Stimulated activated CD8-positive, alpha-beta memory T cell treated with anti-CD3 and anti-CD28 coated beads, Interleukin-12 subunit alpha, Interleukin-12 subunit beta, amount 100 ng/mL, for 1 hour (primary cell): ENCODE measurements at regions not wholly inside any gene's neighbourhood (a gene's known extent, or its start where the extent isn't known, plus 50 kb on each side); places are given as distances from the start of the nearest gene placed in this dataset.

Experiments used
- DNase-seq: peaks from one replicate; pipeline ENCODE4 v3.0.0-alpha.2; 2020; ENCODE audit warnings: low read depth

DNA sequence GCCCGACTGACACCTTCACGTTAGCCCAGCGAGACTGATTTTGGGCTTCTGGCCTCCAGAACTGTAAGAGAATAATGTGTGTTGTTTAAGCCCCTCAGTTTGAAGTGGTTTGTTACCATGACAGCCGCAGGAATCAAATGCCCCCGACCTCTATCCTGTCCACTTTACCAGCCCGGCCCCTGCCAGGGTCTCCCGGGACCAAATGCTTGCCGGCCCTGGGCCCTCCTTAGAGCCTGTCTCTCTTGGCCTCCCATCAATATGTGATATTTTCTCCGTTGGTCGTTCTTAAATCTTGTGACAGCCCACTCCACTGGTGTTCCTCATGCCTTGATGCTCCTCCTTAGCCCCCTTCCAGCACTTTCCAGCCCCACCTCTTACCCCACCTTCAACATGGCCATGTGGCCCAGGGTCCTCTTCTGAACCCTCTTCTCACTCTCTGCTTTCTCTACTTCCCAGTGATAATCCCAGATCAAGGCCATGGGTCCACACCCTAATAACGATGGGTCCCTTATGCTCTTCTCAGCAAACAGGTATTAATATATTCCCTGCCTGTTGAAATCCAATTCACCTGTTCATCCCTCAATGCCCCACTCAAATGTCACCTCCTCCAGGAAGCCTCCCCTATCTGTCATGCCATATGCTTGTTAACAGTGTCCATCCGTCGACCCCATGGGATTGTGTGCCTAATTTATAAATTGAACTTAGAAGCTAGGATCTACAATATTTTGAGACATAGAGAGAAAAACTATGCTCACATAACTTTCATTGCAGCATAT is 192.8 kb downstream of the ZFP36L2 start:
- no peak for DNase-seq

DNA sequence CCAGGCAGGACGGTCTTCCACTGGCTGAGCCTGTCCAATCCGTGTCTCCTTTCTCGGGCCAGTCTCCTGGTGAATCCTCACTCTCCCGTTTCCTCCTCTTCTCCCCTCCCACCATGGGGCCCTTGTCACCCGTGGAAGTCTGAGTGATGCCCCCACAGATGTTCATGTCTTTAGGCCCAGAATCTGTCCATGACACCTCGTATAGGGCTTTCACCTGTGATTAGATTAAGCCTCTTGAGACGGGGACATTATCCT is 193.5 kb downstream of the ZFP36L2 start:
- no peak for DNase-seq

DNA sequence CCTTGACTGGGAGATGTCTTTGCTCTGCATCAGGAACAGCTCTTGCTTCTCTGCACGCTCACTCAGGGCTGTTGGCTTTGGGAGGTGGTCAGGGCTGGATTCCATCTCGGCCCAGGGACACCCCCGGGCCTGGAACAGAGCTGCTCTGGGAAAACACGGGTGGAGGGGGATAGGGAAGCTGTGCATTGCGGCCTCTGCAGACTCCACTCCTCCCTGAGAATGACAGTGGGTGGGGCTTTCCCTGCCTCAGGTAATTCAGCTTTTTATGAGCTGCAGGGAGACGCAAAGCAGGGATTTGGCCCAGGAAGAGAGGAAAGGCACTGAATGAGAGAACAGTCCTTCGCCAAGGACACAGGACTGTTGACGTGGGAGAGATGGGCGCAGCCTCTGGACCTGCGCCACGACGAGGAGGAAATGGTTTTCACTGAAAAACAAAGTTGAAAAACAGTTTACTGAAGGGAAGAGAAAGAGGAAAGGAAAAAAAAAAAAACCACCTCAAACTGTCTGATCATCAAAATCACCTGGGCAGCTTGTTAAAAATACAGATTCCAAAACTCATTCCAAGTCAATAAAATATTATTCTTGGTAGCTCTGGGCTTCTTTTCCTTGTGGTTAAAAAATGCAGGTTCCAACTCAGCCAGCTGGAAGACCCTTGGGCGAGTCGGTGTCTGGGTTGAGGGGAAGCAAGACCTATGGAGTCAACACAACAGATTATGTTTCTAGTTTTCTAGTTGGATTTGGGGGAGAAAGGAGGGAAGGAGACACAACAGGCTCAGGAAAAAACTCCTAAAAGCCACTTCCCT is 194.0 kb downstream of the ZFP36L2 start:
- DNase-seq: no peak

- DNase-seq: no peak
Observed at GRCh38 chr2:43031471-43032212, 194.8 kb downstream of the ZFP36L2 start.

GRCh38 chr2:43030551-43031307 is 195.7 kb downstream of the ZFP36L2 start:
- DNase-seq: no peak

- no peak for DNase-seq
Observed at GRCh38 chr2:43029186-43029585, 197.2 kb downstream of the ZFP36L2 start.

DNA sequence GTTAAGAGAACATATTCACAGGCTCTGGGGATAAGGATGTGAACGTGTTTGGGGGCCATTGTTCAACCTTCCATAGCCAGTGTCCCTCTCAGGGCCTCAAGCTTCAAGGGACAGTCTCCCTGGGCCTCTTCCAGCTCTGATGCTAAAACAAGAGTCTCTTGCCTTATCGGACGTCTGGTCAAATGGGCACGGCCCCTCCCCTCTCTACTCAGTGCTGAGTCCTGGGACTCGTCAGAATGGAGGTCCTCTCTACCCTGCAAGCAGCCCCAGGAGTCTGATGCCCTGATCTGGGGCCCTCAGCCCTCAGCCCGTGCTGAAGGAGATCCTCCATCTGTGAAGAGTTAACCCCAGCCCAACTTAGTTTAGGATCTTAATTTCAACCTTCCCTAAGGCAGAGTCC is 198.2 kb downstream of the ZFP36L2 start:
- no peak for DNase-seq

GRCh38 chr2:43027097-43027873 is 199.1 kb downstream of the ZFP36L2 start:
- no peak for DNase-seq

- DNase-seq: no peak
Observed at GRCh38 chr2:43026426-43027096, 199.8 kb downstream of the ZFP36L2 start.

DNA sequence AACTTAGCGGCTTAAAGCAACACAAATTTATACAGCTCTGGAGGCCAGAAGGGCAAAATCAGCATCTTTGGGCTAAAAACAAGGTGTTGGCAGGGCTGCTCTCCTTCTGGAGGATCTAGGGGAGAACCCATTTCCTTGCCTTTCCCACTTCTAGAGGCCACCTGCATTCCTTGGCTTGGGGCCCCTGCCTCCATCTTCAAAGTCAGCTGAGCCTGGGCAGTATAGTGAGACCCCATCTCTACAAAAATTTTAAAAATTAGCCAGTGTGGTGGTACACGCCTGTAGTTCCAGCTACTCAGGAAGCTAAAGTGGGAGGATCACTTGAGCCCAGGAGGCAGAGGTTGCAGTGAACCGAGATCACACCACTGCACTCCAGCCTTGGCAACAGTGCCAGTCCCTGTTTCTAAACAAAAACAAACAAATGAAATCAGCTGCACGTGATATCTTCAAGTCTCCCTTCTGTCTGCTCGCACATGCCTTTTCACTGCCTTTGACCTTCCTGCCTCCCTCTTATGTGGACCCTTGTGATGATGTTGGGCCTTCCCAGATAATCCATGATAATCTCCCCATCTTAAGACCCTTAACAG is 200.6 kb downstream of the ZFP36L2 start:
- no peak for DNase-seq

- DNase-seq: no peak
Observed at GRCh38 chr2:43024515-43025011, 201.8 kb downstream of the ZFP36L2 start.

- DNase-seq: no peak
Observed at GRCh38 chr2:43023791-43024514, 202.5 kb downstream of the ZFP36L2 start.

DNA sequence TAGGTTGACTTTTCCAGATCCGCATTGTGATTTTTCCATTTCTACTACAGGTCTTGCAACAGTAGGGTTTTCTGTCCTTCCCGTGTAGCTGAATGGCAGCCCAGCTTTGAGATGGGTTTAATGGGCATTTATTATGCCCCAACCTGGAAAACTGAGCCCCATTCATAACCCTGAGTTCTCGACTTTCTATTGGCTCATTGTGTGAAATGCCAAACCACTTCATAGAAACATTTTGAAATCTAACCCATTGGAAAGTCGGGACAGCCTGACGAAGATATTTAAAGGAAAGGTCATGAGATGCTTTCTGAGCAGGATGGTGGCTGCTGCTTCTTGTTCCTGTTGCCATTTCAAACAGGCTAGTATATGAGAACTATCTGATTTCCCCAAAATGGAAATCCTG is 203.5 kb downstream of the ZFP36L2 start:
- DNase-seq: no peak

- DNase-seq: no peak
Observed at GRCh38 chr2:43021791-43022509, 204.5 kb downstream of the ZFP36L2 start.

- DNase-seq: no peak
Observed at GRCh38 chr2:43020990-43021669, 205.3 kb downstream of the ZFP36L2 start.

DNA sequence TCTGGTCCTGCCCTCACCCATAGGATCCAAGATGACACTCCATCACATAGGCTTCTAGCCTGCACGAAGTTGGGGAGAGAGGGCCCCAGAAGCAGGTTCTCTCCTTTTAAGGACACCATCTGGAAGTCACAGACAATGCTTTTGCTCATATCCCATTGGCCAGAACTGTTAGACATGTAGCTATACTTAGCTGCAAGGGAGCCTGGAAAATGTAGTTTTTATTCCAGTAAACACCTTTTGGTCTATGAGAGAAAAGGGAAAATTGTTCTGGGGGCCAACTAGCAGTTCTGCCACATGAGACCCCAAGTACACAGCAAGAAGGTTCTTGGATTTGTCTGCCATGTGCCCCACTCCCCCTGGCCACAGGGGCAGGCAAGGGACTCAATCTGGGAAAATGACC is 206.1 kb downstream of the ZFP36L2 start:
- DNase-seq: no peak

DNA sequence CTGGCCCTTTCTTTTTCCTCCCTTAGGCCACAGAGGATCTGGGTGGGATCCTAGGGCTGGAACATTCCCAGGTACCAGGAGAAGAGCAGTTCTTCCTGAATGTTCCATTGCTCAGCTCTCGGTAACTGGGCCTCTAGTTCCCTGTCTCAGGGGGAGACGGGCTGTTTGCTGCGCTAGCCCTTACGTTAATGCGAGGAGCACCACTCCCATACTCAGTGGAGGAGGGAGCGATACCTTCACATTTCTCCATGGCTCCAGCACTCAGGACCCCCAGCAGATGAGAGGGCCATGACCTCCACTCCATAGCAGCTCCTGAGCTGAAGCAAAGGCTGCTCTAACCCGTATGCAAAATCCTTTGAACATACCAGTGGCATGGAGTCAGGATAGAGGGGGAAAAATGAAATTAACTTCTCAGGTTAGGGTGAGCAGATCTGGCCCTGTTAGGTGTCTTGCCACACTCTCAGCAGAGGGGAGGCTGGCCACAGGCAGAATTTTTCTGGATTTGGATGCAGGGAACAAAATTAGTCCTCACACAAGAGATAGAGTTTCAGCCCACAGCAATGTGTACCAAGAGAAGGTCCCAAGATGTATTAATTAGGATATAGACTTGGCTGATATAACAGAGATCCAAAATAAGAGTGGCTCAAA is 206.7 kb downstream of the ZFP36L2 start:
- DNase-seq: no peak

DNA sequence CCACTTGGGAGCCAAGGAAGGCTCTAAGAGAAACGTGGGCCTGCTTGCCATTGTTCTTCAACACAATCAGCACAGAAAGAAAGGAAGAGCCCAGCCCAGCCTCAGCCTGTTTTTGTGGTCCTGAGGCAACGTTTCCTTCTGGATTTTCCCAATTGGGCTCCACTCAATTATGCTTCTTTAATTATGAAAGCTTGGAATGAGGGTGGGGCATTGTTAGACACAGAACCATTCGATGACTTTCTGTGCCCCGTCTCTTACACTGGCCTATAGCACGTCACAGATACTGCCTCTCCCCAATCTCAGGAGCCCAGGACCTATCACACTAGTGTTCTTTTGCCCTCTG is 207.4 kb downstream of the ZFP36L2 start:
- no peak for DNase-seq
